ENCODE measurements at regions not wholly inside any gene's neighbourhood (a gene's known extent, or its start where the extent isn't known, plus 50 kb on each side); places are given as distances from the start of the nearest gene placed in this dataset.

DNA sequence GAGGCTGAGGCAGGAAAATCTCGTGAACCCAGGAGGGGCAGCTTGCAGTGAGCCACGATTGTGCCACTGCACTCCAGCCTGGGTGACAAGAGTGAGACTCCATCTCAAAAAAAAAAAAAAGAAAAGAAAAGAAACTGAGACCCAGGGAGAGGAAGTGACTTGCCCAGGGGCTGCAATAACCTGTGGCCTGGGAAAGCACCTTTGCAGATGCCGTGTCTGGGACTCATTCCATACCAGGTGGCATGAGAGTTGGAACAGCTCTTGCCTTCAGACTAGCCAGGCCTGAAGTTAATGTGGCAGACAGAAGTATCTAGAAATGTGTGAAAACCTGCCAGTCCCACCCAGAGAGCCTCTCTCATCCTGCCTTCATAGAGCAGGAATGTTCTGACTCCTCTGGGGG lies 65.4 kb downstream of the PHETA1 start:
- H3K9ac ChIP-seq (ENCODE audit: low read length): no peak overlapping the region
- no peak overlapping the region for H3K4me3 ChIP-seq (ENCODE audit: low read depth, low read length)
- no peak for DNase-seq
- peaks cover 3% of the 10 kb centered on the region for H3K27me3 ChIP-seq (ENCODE audit: insufficient read depth, low read length)
- no peak overlapping the region for H2BK12ac ChIP-seq (ENCODE audit: low read length)
- H2AK5ac ChIP-seq (ENCODE audit: low read length): no peak overlapping the region
- H4K91ac ChIP-seq (ENCODE audit: low read depth, low read length): no peak overlapping the region
- H3K4me1 ChIP-seq (ENCODE audit: control insufficient read depth in 1 of 2, insufficient read depth in 2 of 2, low read length in 2 of 2): peaks cover 0 to 6% of the 10 kb centered on the region in 2 experiments
- no peak overlapping the region for H3K27ac ChIP-seq (ENCODE audit: low read depth, low read length)
- WGBS (ENCODE audit: extremely low coverage, insufficient coverage, insufficient read length): no CpG with 5 or more reads among the region's 3 CpGs
- no peak overlapping the region for H4K12ac ChIP-seq (ENCODE audit: low read depth, low read length)
- no peak overlapping the region for H2BK5ac ChIP-seq (ENCODE audit: low read depth, low read length, poor library complexity)
- no peak overlapping the region for H4K8ac ChIP-seq (ENCODE audit: low read depth, low read length)
- no peak overlapping the region for H3K4me2 ChIP-seq (ENCODE audit: low read length)
- H3K4ac ChIP-seq (ENCODE audit: low read depth, low read length): no peak overlapping the region
- no peak overlapping the region for H2AFZ ChIP-seq (ENCODE audit: insufficient read depth, low read length, poor library complexity)
- no peak overlapping the region for H2BK120ac ChIP-seq (ENCODE audit: insufficient read depth, low read length, poor library complexity)
- no peak overlapping the region for H3K23ac ChIP-seq (ENCODE audit: low read length)
- no peaks in the 10 kb centered on the region for H3K36me3 ChIP-seq (ENCODE audit: control insufficient read depth in 1 of 2, insufficient read depth in 2 of 2, low read length in 2 of 2)
- H3K14ac ChIP-seq (ENCODE audit: low read length): no peak overlapping the region
- peaks cover 15% of the 10 kb centered on the region for H3K9me3 ChIP-seq (ENCODE audit: insufficient read depth, low read depth, low read length)
- H3K79me1 ChIP-seq (ENCODE audit: low read length): no peaks in the 10 kb centered on the region
- no peak overlapping the region for H3K18ac ChIP-seq (ENCODE audit: low read length)
- H3K79me2 ChIP-seq (ENCODE audit: control insufficient read depth, insufficient read depth, low read length, poor library complexity): no peaks in the 10 kb centered on the region

DNA sequence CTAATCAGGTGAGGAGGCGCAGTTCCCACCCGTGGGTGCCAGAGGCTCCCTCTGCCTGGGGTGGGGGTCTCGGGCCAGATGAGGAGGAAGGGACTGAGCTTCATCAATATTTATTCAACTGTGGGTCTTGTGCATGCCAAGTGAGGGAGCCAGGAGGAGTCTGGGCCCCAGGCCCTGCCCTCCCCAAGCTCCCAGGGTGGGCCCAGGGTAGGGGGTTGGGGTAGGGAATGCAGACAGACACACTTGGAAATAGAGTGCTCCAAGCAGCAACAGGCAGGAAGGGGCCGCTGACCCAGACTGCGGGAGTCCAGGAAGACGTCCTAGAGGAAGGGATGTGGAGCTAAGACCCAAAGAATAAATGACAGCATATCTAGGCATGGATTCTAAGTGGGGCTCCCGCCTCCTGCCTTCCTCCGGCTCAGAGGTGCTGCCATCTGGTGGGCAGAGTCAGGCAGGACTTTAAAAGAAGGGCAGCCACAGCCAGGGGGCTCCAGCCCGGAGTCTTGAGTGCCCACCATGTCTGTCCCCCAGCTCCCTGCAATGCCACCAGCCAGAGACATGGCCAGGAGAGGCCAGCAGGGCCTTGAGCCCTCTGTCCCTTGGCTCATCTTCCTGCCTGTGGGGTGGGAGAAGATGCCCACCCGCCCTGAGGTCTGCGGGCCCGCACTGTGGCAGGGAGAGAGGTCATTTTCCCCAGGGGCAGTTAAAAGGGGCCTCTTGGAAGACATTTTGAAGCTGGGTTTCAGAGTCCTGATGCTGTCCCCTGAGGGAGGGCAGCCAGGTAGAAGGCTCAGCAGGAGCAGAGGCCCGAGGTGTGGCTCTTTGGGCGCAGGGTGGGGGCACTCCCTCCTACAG lies 70.1 kb downstream of the PHETA1 start:
- Histone ChIP-seq H3K27me3 (ENCODE audit: insufficient read depth, low read length) (no peaks in the 10 kb centered on the region), H3K79me1 (ENCODE audit: low read length) (no peaks in the 10 kb centered on the region), H3K14ac (ENCODE audit: low read length) (no peak overlapping the region), H4K12ac (ENCODE audit: low read depth, low read length) (no peak overlapping the region), H4K91ac (ENCODE audit: low read depth, low read length) (no peak overlapping the region), H3K4me3 (ENCODE audit: low read depth, low read length) (no peak overlapping the region), H3K9ac (ENCODE audit: low read length) (no peak overlapping the region), H3K4me1 (ENCODE audit: control insufficient read depth in 1 of 2, insufficient read depth in 2 of 2, low read length in 2 of 2) (peaks cover 0 to 6% of the 10 kb centered on the region in 2 experiments), H4K8ac (ENCODE audit: low read depth, low read length) (no peak overlapping the region), H3K18ac (ENCODE audit: low read length) (no peak overlapping the region), H3K4ac (ENCODE audit: low read depth, low read length) (no peak overlapping the region), H3K9me3 (ENCODE audit: insufficient read depth, low read depth, low read length) (peaks cover 3% of the 10 kb centered on the region), H2BK120ac (ENCODE audit: insufficient read depth, low read length, poor library complexity) (no peak overlapping the region), H3K23ac (ENCODE audit: low read length) (no peak overlapping the region), H3K27ac (ENCODE audit: low read depth, low read length) (no peak overlapping the region), H3K79me2 (ENCODE audit: control insufficient read depth, insufficient read depth, low read length, poor library complexity) (no peaks in the 10 kb centered on the region), H2AFZ (ENCODE audit: insufficient read depth, low read length, poor library complexity) (no peak overlapping the region), H2AK5ac (ENCODE audit: low read length) (no peak overlapping the region), H3K4me2 (ENCODE audit: low read length) (no peak overlapping the region), H3K36me3 (ENCODE audit: control insufficient read depth in 1 of 2, insufficient read depth in 2 of 2, low read length in 2 of 2) (no peaks in the 10 kb centered on the region), H2BK5ac (ENCODE audit: low read depth, low read length, poor library complexity) (no peak overlapping the region), H2BK12ac (ENCODE audit: low read length) (no peak overlapping the region)
- DNase-seq: peak in 1 of 2 donors; percentile 67
- WGBS (ENCODE audit: extremely low coverage, insufficient coverage, insufficient read length): no CpG with 5 or more reads among the region's 14 CpGs

DNA sequence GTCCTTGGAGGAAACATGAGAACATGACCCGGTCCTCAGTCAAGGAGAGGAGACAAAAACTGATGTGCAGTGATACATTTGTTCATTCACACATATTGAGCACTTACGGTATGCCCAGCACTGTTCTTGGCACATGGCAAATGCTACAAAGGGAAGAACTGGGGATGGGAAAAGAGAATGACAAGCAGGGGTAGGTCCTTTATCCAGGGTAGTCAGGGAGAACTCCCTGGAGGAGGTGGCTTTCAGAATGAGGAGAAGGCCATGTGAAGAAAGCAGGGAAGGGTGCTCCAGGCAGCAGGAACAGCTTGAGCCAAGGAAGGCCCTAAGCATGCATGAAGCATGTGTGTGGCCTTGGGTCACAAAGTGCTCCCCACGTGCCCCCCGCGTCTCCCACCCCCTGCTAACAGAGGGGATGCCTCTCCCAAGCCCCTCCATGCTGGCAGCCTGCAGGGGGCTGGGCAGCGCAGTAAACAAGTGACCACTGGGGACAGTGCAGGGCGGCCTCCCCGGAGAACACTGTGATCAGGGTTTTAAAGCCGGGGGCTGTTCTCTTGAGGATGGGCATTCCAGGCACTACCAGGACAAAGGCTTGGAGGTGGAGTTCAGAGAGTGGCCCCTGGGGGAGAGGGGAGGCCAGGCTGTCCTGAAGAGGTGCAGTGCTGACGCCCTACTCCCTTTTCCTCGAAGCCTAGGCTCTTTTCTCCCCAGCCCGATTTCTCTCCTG lies 71.0 kb downstream of the PHETA1 start:
- no peak overlapping the region for H4K91ac ChIP-seq (ENCODE audit: low read depth, low read length)
- no peak overlapping the region for H3K4ac ChIP-seq (ENCODE audit: low read depth, low read length)
- H3K4me2 ChIP-seq (ENCODE audit: low read length): no peak overlapping the region
- no peak overlapping the region for H2AFZ ChIP-seq (ENCODE audit: insufficient read depth, low read length, poor library complexity)
- H3K27ac ChIP-seq (ENCODE audit: low read depth, low read length): no peak overlapping the region
- WGBS (ENCODE audit: extremely low coverage, insufficient coverage, insufficient read length): no CpG with 5 or more reads among the region's 12 CpGs
- H3K9me3 ChIP-seq (ENCODE audit: insufficient read depth, low read depth, low read length): peaks cover 3% of the 10 kb centered on the region
- no peaks in the 10 kb centered on the region for H3K27me3 ChIP-seq (ENCODE audit: insufficient read depth, low read length)
- no peaks in the 10 kb centered on the region for H3K79me2 ChIP-seq (ENCODE audit: control insufficient read depth, insufficient read depth, low read length, poor library complexity)
- H3K4me1 ChIP-seq (ENCODE audit: control insufficient read depth in 1 of 2, insufficient read depth in 2 of 2, low read length in 2 of 2): peaks cover 0 to 6% of the 10 kb centered on the region in 2 experiments
- no peak overlapping the region for H4K8ac ChIP-seq (ENCODE audit: low read depth, low read length)
- no peak overlapping the region for H3K18ac ChIP-seq (ENCODE audit: low read length)
- H3K79me1 ChIP-seq (ENCODE audit: low read length): no peaks in the 10 kb centered on the region
- no peak overlapping the region for H3K23ac ChIP-seq (ENCODE audit: low read length)
- H3K9ac ChIP-seq (ENCODE audit: low read length): no peak overlapping the region
- H2BK5ac ChIP-seq (ENCODE audit: low read depth, low read length, poor library complexity): no peak overlapping the region
- no peak overlapping the region for H3K4me3 ChIP-seq (ENCODE audit: low read depth, low read length)
- no peak for DNase-seq
- H2BK120ac ChIP-seq (ENCODE audit: insufficient read depth, low read length, poor library complexity): no peak overlapping the region
- no peaks in the 10 kb centered on the region for H3K36me3 ChIP-seq (ENCODE audit: control insufficient read depth in 1 of 2, insufficient read depth in 2 of 2, low read length in 2 of 2)
- H4K12ac ChIP-seq (ENCODE audit: low read depth, low read length): no peak overlapping the region
- H2AK5ac ChIP-seq (ENCODE audit: low read length): no peak overlapping the region
- H3K14ac ChIP-seq (ENCODE audit: low read length): no peak overlapping the region
- H2BK12ac ChIP-seq (ENCODE audit: low read length): no peak overlapping the region

DNA sequence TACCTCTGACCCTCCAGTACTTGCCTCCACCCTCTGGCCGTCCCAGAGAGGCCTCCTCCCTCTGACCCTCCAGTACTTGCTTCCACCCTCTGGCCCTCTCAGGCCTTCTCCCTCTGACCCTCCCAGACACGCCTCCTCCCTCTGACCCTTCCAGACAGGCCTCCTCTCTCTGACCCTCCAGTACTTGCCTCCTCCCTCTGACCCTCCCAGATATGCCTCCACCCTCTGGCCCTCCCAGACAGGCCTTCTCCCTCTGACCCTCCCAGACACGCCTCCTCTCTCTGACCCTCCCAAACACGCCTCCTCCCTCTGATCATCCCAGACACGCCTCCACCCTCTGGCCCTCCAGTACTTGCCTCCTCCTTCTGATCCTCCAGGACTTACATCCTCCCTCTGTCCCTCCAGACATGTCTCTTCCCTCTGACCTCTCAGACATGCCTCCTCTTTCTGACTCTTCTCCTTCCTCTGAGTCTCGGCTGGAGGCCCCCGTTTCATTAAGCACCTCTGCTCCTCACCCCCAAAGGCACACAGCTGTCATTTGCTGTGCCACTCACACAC lies 71.9 kb downstream of the PHETA1 start:
- H3K27ac ChIP-seq (ENCODE audit: low read depth, low read length): no peak overlapping the region

More for the DNA sequence above, 71.9 kb downstream of the PHETA1 start:
- H3K4me1 ChIP-seq (ENCODE audit: control insufficient read depth in 1 of 2, insufficient read depth in 2 of 2, low read length in 2 of 2): peaks cover 0 to 6% of the 10 kb centered on the region in 2 experiments
- no CpG with 5 or more reads among the region's 7 CpGs for WGBS (ENCODE audit: extremely low coverage, insufficient coverage, insufficient read length)
- no peaks in the 10 kb centered on the region for H3K79me2 ChIP-seq (ENCODE audit: control insufficient read depth, insufficient read depth, low read length, poor library complexity)
- H3K9me3 ChIP-seq (ENCODE audit: insufficient read depth, low read depth, low read length): peaks cover 3% of the 10 kb centered on the region
- no peaks in the 10 kb centered on the region for H3K79me1 ChIP-seq (ENCODE audit: low read length)
- no peak overlapping the region for H2AFZ ChIP-seq (ENCODE audit: insufficient read depth, low read length, poor library complexity)
- no peak overlapping the region for H2BK12ac ChIP-seq (ENCODE audit: low read length)
- H3K27me3 ChIP-seq (ENCODE audit: insufficient read depth, low read length): no peaks in the 10 kb centered on the region
- no peak overlapping the region for H2AK5ac ChIP-seq (ENCODE audit: low read length)
- H4K91ac ChIP-seq (ENCODE audit: low read depth, low read length): no peak overlapping the region
- H4K8ac ChIP-seq (ENCODE audit: low read depth, low read length): no peak overlapping the region
- no peak overlapping the region for H3K9ac ChIP-seq (ENCODE audit: low read length)
- no peak overlapping the region for H4K12ac ChIP-seq (ENCODE audit: low read depth, low read length)
- no peaks in the 10 kb centered on the region for H3K36me3 ChIP-seq (ENCODE audit: control insufficient read depth in 1 of 2, insufficient read depth in 2 of 2, low read length in 2 of 2)
- H2BK120ac ChIP-seq (ENCODE audit: insufficient read depth, low read length, poor library complexity): no peak overlapping the region
- H3K4me3 ChIP-seq (ENCODE audit: low read depth, low read length): no peak overlapping the region
- DNase-seq: no peak
- no peak overlapping the region for H3K14ac ChIP-seq (ENCODE audit: low read length)
- H3K18ac ChIP-seq (ENCODE audit: low read length): no peak overlapping the region
- no peak overlapping the region for H3K23ac ChIP-seq (ENCODE audit: low read length)
- H2BK5ac ChIP-seq (ENCODE audit: low read depth, low read length, poor library complexity): no peak overlapping the region
- no peak overlapping the region for H3K4me2 ChIP-seq (ENCODE audit: low read length)
- H3K4ac ChIP-seq (ENCODE audit: low read depth, low read length): no peak overlapping the region
